GM19324 (cell line): ENCODE measurements at regions not wholly inside any gene's neighbourhood (a gene's known extent, or its start where the extent isn't known, plus 50 kb on each side); places are given as distances from the start of the nearest gene placed in this dataset.
"Not testable (repeated sequence)": the region's sequence is repeated elsewhere in the genome, so short reads cannot be mapped to it uniquely, and the experiment has no call there.

Experiments
- ATAC-seq: cut with Tn5 transposase; IDR thresholded peaks from one replicate; pipeline ENCODE4 v1.9.1; 2021; ENCODE audit warnings: mild to moderate bottlenecking, moderate library complexity; ENCODE audit not compliant: unreplicated experiment, low FRiP score

- ATAC-seq, result no peak
These were observed 601.7 kb upstream of the GJE1 start for GRCh38 chr6:141531040-141531439.

GRCh38 chr6:141528596-141528995, 604.1 kb upstream of the GJE1 start:
- no peak for ATAC-seq

- no peak for ATAC-seq
These were observed 605.7 kb upstream of the GJE1 start for GRCh38 chr6:141526985-141527384.

- no peak for ATAC-seq
These were observed 611.3 kb upstream of the GJE1 start for GRCh38 chr6:141521440-141521839.

GRCh38 chr6:141513830-141514229, 618.9 kb upstream of the GJE1 start:
- no peak for ATAC-seq

- ATAC-seq, result no peak
These were observed 621.9 kb upstream of the GJE1 start for GRCh38 chr6:141510803-141511202.

- not testable (repeated sequence) for ATAC-seq
These were observed 626.7 kb upstream of the GJE1 start for GRCh38 chr6:141506062-141506461.

GRCh38 chr6:141504318-141504717, 628.4 kb upstream of the GJE1 start:
- ATAC-seq, result not testable (repeated sequence)

GRCh38 chr6:141501616-141502015, 631.1 kb upstream of the GJE1 start:
- no peak for ATAC-seq

- ATAC-seq, result no peak
These were observed 633.7 kb upstream of the GJE1 start for GRCh38 chr6:141498977-141499376.

- no peak for ATAC-seq
These were observed 640.0 kb upstream of the GJE1 start for GRCh38 chr6:141492521-141493284.

GRCh38 chr6:141491684-141492083, 641.0 kb upstream of the GJE1 start:
- ATAC-seq, result no peak

GRCh38 chr6:141490982-141491381, 641.7 kb upstream of the GJE1 start:
- ATAC-seq, result no peak

- peak; percentile 60 for ATAC-seq
These were observed 644.2 kb upstream of the GJE1 start for GRCh38 chr6:141488488-141488887.

GRCh38 chr6:141486942-141487341, 645.8 kb upstream of the GJE1 start:
- no peak for ATAC-seq

GRCh38 chr6:141484711-141485110, 648.0 kb upstream of the GJE1 start:
- ATAC-seq, result peak; percentile 75

GRCh38 chr6:141483598-141484061, 649.1 kb upstream of the GJE1 start:
- ATAC-seq, result peak; percentile 90

- no peak for ATAC-seq
These were observed 649.7 kb upstream of the GJE1 start for GRCh38 chr6:141482796-141483597.

- no peak for ATAC-seq
These were observed 657.5 kb upstream of the GJE1 start for GRCh38 chr6:141475259-141475658.

- no peak for ATAC-seq
These were observed 660.4 kb upstream of the GJE1 start for GRCh38 chr6:141472162-141472928.

GRCh38 chr6:141470810-141471209, 661.9 kb upstream of the GJE1 start:
- no peak for ATAC-seq
